GM18505 (cell line): ENCODE measurements at regions not wholly inside any gene's neighbourhood (a gene's known extent, or its start where the extent isn't known, plus 50 kb on each side); places are given as distances from the start of the nearest gene placed in this dataset.

ENCODE experiments used
- ATAC-seq: cut with Tn5 transposase; IDR thresholded peaks from one replicate; pipeline ENCODE4 v1.9.1; 2021; ENCODE audit not compliant: unreplicated experiment
- POLR2A ChIP-seq: IDR thresholded peaks from 4 replicates; pipeline ENCODE4 v1.6.1; 2011; ENCODE audit warnings: borderline replicate concordance; ENCODE audit not compliant: insufficient read depth, insufficient read length; ENCODE audit errors: extremely low read depth

GRCh38 chr5:62002436-62002835 lies 303.6 kb upstream of the KIF2A start:
- ATAC-seq, result no peak
- no peak for TF ChIP-seq POLR2A

GRCh38 chr5:62005551-62005950 lies 300.5 kb upstream of the KIF2A start:
- ATAC-seq, result no peak
- no peak for TF ChIP-seq POLR2A

- no peak for TF ChIP-seq POLR2A
- no peak for ATAC-seq
Observed at GRCh38 chr5:62007457-62007856, 298.5 kb upstream of the KIF2A start.

- ATAC-seq, result no peak
- TF ChIP-seq POLR2A, result no peak
Observed at GRCh38 chr5:62011089-62011664, 294.8 kb upstream of the KIF2A start.

- no peak for ATAC-seq
- no peak for TF ChIP-seq POLR2A
Observed at GRCh38 chr5:62017092-62017491, 288.9 kb upstream of the KIF2A start.

GRCh38 chr5:62029303-62029702 lies 276.7 kb upstream of the KIF2A start:
- TF ChIP-seq POLR2A, result no peak
- ATAC-seq, result no peak

- TF ChIP-seq POLR2A, result no peak
- no peak for ATAC-seq
Observed at GRCh38 chr5:62030326-62030725, 275.7 kb upstream of the KIF2A start.

- no peak for TF ChIP-seq POLR2A
Observed at GRCh38 chr5:62038024-62038423, 268.0 kb upstream of the KIF2A start.

GRCh38 chr5:62041156-62041756 lies 264.8 kb upstream of the KIF2A start:
- no peak for TF ChIP-seq POLR2A
- ATAC-seq, result no peak

More at GRCh38 chr5:62038024-62038423, 268.0 kb upstream of the KIF2A start:
- ATAC-seq, result no peak

GRCh38 chr5:62042007-62042406 lies 264.0 kb upstream of the KIF2A start:
- ATAC-seq, result no peak
- no peak for TF ChIP-seq POLR2A

GRCh38 chr5:62043289-62044280 lies 262.4 kb upstream of the KIF2A start:
- no peak for TF ChIP-seq POLR2A
- ATAC-seq, result no peak

- no peak for TF ChIP-seq POLR2A
- ATAC-seq, result no peak
Observed at GRCh38 chr5:62044989-62045388, 261.0 kb upstream of the KIF2A start.

- no peak for ATAC-seq
- TF ChIP-seq POLR2A, result no peak
Observed at GRCh38 chr5:62046191-62046590, 259.8 kb upstream of the KIF2A start.

- ATAC-seq, result no peak
- no peak for TF ChIP-seq POLR2A
Observed at GRCh38 chr5:62051747-62052146, 254.3 kb upstream of the KIF2A start.

GRCh38 chr5:62059960-62060359 lies 246.0 kb upstream of the KIF2A start:
- ATAC-seq, result no peak
- TF ChIP-seq POLR2A, result no peak

GRCh38 chr5:62065050-62065449 lies 241.0 kb upstream of the KIF2A start:
- ATAC-seq, result no peak
- no peak for TF ChIP-seq POLR2A
